CD1c-positive myeloid dendritic cell (primary cell): ENCODE measurements at regions not wholly inside any gene's neighbourhood (a gene's known extent, or its start where the extent isn't known, plus 50 kb on each side); places are given as distances from the start of the nearest gene placed in this dataset.

ENCODE experiments used
- DNase-seq: peaks from one replicate; pipeline ENCODE4 v3.0.0-alpha.2; 2016; ENCODE audit errors: extremely low spot score

DNA sequence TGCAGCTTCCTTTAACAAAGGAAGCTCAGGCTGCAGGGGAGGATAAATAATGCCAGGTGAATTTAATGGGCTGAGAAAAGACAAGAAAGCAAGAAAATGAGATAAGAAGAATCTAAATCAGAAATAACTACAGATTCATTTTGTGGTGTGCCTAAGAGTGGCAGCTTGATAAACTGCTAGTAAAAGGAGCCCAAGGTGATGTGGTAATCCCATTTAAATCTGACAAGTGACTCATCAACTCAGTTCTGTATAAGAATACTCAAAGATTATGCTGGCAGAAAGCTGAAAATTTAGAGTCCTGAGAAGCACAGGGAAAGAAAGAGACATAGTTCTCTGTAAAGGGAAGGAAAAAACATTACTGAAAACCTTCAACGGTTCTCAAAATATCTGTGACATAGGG lies 109.4 kb upstream of the PDE1C start:
- no peak for DNase-seq

DNA sequence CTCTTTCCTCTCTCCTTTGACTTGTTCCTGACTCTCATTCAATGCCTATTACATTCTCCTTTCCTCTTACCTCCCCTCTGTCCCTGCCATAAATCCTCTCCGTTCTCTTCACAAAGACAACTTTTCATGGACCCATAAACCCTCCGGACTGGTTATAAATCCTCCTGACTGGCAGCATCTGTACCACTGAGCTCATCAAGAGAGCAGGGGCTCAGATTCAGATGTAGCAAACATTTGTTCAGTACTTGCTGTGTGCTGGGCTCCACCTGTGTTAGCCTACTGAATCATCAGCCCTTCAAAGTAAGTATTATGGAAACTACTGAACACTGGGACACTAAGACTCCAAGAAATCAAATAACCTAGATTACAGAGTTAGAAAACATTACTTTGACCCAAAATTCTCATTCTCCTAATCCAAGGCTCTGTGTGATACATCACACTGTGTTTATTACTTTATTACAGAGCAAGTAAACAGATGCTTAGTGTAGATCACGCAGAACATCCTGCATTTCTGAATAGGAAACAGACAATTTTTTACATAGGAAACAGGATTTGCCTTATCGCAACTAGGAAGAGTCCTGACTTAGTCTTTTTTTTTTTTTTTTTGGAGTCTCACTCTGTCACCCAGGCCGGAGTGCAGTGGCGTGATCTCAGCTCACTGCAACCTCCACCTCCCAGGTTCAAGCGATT lies 108.6 kb upstream of the PDE1C start:
- no peak for DNase-seq

DNA sequence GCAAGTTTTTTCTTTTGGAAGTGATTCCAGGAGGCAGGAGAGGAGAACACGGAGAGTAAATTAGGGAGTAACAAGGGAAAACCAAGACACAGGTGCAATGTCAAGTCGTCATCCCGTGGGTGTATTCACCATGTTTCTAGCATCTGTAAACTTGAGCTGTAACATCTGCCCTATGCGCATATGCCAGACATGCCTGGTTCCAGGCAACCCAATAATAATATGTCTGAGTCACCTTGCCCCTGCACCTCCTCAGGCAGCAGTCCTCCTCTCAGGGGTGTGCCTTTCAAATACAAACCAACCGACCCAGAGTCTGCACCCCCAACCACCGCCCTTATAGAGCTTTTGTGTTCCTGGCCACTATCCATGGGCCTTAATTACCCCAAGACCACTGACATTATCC lies 107.0 kb upstream of the PDE1C start:
- DNase-seq, result no peak

DNA sequence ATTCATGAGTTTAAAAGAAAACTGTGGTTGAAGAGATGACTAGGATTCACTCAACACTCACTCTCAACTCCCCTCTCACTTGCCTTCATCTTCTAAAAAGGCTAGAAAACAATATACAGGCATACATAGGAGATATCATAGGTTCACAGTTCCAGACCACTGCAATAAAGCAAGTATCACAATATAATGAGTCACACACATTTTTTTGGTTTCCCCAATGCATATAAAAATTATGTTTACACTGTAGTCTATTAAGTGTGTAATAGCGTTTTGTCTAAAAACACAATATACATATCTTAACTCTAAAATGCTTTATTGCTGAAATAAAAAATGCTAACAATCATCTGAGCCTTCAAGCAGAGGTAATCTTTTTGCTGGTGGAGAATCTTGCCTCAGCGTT lies 104.9 kb upstream of the PDE1C start:
- DNase-seq, result no peak

DNA sequence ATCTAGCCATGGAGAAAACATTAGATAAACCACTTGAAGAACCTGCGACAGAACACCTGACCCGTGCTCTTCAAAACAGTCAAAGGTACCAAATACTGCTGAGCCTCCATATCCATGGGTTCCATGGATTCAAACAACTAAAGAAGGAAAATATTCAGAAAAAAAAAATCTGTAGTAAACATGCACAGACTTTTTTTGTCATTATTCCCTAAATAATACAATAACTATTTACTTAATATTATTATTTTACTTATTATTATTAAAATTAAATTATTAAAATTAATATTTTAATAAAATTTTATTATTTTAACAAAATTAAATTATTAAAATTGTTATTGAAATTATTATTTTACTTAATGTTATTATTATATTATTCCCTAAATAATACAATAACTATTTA lies 101.0 kb upstream of the PDE1C start:
- no peak for DNase-seq

DNA sequence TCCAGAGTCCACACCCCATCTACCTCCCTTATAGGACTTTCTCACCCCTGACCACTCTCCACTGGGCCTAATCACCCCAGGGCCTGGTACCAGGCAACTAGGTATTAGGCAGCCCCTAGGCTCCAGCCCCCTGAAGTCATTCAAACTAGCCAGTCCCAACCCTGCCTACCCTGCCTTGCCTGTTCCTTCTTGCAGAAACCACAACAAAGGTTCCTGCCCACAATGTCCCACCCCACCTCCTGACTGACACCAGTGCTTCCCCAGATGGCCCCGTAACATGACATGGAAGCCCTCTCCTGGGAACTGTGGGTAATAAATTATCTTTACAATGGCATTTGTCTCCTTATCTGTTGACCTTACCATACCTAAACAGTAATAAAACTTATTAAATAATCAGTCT lies 100.6 kb upstream of the PDE1C start:
- DNase-seq, result no peak

DNA sequence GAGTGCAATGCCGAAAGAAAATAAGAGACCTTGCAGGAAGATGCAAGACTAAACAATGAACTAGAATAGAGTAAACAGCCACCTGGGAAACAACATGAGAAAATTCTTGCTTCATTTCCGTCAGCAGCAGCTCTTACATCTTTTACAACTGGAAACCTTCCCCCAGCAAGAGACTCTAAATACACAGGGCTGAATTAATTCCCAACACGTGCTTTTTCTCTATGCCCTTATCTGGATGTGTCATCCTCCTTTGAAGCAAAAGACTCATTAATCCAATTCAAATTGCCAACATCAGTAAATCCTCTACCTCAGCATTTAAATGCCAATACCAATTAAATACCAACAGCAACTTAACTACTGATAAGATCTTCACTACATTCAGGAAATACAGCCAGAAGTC lies 99.0 kb upstream of the PDE1C start:
- DNase-seq, result no peak

DNA sequence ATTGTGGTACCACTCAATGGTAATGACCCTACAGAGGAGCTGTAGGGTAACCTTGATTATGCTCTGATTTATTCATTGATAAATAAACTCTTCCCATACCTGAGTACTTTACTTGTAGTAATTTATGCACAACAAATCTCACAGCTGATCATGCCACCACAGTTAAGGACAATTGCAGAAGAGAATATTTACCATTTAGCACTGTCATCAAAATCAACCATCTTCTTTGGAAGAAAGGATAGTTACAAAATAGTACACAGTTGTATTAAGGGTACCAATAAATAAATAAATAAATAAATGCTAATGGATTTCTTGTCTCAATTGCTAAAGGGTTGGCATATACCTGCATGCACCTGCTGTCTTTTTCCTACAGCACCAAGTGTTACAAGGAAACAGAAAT lies 97.6 kb upstream of the PDE1C start:
- no peak for DNase-seq

DNA sequence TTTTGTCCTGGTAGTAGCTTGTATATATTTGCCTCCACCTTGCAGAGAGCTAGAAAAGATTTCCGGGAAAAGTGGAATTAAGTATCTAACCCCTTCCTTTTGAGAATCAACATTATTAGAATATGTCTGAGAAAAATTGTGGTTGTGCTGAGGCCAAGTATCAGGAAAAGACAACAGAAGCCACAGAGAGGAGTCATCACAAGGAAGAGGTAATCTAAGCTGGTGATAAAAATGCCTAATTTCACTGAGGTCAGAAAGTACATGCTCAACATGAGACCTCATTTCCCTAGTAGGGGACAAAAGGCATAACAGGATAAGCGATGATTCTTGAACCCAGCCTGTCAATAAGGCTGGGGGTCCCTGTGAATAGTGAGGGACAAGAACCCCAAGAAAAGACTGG lies 97.0 kb upstream of the PDE1C start:
- DNase-seq, result no peak

DNA sequence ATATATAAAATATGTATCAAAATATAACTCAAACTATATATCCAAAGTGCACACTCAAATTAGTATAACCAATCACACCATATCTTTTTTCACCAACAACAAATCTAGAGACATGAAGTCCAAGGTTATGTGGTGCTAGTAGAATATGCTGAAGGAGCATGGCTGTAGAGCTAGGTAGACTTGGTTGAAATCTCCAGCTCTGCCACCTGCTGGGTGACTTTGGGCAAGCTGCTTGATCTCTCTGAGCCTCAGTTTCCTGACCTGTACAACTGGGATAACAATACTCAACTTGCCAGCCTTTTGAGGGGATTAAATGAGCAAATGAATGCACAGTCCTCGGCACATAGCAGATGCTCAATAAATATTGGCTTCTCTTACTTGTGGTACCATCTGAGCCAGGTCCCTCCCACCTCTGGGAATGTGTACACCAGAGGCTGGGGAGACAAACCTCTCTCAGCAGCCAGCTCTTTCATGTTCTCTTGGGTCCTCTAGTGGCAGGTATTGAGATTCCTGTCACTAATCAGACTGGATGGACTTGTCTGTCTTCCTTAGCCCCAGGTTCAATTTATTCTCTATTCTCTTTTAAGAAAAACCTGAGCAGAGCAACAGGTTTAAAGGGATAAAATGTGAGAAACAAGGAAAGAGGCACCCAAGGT lies 94.3 kb upstream of the PDE1C start:
- no peak for DNase-seq

DNA sequence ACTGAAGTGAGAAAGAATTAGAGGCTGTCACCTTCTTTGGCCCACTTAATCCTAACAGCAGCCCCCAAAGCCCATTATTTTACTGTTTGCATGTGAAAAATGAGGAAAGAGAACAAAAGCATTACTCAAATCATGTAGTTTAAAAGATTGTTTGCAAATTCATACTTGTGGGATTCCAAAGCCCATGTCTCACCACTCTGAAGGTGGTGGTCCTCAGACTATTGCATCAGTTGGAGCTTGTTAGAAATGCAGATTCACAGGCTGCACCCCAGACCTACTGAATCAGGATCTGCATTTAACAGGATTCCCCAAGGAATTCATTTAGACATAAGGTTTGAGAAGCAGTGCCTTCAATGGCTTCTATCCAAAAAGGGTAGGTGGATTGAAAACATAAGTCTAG lies 93.7 kb upstream of the PDE1C start:
- no peak for DNase-seq

DNA sequence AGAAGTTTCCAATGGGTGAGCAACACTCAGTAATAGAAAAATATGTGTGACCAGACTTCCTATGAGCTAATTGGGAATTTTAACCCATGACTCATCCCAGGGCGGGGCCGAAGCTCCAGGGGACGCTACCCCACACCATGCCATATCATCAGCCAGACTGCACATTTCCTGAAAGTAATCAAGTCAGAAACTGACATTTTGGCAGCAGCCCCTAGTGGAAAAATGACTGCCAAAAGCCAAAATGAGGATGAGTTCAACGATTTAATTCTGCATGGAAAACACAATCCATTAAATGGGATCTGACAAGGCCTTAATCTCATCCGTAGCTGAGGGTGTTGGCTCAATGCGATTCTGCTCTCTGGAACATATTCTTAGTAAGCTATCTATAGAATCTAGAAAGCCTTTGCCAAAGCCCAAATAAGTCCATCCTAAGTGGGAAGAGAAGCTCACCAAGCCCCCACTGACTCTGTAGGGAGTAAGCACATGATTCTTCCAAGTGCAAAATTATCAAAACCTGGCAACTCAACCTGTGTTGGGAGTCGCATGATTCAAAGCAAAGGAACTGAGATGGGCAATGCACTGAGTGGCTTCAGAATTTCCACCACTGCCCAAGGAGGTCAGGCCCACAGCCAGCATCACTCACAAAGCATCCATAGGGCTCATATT lies 93.1 kb upstream of the PDE1C start:
- no peak for DNase-seq

DNA sequence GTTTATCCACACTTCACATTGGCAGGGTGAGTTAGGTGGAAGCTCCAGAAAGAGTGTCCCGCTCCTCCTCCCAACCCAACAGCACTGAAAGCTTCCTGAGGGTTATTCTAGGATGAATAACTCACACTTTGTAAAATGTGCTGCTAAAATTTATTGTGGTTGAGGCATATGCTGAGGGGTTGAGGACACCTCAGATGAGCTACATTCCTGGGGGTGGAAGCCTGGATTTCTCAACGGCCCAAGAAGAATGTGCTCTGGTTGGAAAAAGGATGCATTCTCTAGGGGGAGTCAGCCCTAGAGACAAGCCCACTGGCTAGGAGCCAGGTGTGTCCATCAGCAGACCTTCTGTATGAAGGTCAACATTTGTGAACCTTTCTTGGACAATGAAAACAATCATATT lies 91.5 kb upstream of the PDE1C start:
- DNase-seq, result no peak

DNA sequence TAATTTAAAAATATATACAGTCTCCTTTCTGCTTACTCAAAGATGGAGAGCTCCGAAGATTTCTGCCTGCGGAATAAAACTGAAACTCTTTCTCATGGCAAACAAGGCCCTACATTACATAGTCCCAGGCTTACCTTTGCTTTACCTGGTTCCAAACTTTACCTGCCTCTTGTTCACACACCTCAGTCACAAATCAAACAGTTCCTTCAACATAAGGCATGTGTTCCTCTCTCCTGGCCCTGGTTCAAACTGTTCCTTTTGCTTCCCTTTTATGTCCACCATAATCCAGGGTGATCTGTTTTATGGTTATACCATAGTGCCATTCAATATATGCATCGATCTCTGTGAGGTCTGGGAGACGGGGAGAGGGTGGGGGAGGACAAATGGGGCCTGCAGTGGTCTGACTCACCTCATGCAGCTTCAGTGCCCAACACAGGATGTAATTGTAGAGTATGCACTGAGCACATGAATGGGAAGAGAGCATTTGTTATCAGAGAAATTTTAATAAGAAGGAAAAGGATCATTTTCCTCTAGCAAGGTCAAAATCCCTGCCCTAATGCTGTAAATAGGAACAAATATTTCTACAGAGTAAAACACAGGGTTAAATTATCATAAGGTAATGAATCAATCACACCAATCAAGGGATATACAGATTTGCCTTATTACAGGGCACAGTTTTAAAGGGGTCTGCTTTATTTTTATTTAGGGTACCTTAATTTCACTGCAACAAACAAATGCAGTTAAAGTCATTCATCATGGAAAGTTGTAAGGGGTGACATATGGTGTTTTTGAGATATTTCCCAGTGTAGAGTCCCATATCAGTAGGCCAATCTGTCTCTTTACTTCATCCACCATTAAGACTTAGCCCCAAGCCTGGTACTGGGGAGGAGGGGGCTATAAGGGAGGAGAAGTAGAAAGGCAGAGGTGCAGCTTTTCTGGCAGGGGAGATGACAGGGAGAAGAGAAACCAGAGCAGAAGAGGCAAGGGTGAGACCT lies 88.8 kb upstream of the PDE1C start:
- DNase-seq, result no peak

DNA sequence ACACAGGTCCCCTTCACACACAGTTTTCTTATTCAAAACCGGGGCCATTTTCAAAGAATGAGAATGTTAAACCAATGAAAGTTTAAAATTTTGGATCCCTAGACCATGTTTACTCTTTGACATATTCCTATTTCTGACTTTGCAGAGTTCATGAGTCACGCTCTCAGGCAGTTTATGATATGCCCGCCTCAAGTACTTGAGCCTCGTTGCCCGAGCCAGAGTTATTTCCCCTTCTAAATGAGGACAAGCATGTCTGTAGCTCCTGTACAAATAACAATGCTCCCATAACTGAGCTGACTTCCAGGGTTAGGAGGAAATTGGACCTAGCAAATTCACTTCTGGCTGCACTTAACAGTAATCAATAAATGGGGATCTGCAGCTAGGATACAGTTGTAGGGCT lies 87.9 kb upstream of the PDE1C start:
- no peak for DNase-seq

DNA sequence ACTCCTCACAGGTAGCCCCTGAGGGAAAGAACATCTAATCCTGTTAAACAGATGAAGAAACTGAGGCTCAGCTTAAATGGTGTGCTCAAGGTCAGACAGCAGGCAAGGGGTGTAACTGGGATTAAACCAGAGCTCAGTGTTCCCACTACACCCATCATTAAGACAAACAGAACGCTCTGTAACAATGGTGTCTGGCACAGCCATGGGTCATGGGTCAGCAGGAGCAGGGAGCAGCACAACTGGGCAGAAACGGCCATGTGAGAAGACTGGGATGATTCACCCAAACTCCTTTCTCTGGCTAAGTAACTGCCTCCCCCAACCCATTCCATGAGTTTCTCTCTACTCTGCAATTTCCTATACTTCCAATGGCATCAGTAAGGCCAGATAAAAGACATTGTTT lies 85.5 kb upstream of the PDE1C start:
- no peak for DNase-seq

DNA sequence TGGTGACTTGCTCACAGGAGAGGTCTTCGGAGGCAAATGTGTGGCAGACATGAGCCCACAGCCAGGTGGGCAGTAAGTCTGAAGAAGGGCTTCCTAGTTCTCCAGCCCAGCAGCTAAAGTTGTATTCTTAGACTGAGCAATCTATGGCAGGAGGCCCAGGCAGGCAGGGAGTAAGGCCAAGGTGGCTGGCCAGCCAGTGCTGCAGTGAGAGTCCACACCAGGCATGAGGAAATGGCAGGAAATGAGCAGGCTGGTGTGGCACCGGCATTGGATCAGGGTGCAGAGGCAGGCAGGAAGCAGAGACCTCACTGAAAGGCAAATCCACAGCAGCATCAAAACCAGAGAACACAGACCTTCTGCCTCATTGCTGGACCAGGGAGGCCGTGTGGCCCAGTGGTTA lies 84.6 kb upstream of the PDE1C start:
- no peak for DNase-seq

DNA sequence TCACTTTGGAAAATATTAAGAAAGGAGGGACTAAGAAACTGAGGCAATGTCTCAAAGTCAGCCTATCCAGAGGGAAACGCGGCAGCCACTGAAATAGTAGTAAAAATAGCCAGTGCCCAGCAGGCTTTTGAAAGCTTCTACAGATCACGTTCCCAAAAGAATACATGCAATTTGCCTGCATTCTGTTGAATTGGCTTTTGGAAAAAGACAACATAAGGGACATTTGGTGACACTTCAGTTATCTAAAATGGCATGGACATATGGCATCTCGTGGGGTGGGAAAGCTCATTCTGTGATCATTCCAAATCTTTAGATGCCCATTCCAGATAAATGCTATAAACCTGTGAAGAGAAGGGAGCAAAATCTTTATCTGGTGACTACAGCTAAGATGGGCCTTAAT lies 82.8 kb upstream of the PDE1C start:
- DNase-seq, result no peak

DNA sequence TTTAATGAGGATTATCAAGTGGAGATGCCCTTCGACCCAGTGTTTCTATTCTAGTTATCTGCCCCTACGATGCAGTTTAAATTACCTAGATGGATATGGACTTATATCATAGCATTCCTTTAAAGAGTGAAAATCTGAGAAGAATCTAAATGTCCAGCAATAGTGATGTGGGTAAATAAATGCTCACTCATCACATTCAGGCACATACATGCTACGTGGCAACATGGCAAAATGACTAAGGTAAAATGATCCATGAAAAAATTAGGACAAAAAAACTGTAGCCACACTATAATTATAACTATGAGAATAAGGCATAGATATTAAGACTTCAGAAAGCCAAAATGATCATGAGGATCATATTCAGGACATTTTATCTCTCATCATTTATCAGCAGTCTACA lies 82.4 kb upstream of the PDE1C start:
- DNase-seq, result no peak

DNA sequence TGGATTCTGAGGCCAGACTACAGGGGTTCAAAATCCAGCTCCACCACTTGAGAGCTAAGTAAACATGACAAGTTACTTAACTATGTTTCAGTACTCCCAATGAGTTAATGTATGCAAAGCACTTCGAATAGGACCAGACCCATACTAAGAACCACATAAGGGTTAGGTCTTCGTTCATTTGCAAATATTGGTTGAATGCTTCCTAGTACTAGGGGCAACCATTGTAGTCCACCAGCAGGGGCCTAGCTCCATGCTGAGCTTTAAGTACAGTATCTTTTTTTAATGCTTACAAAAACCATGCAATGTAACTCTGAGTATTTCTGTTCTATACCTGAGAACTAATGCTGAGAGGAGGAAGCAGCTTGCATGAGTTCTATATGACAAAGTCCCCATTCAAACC lies 80.4 kb upstream of the PDE1C start:
- DNase-seq, result no peak

DNA sequence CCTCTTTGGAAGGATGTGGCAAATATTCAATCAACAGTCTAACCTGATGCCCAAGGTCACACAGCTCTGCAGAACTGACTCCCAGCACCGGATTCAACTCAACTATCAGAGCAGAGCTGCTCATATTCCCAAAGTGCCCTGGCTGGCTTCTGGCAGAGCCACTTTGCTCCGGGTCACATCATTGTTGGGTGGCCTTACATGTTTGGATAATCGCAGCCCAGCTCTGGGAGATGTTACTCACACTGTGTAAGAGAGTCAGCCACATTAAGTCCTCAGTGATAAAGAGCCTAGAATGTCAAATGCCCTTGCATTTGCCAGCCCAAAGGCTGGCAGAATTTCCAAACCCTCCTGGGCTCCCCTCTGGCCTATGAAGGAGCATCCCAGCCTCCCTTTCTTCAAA lies 79.8 kb upstream of the PDE1C start:
- no peak for DNase-seq

DNA sequence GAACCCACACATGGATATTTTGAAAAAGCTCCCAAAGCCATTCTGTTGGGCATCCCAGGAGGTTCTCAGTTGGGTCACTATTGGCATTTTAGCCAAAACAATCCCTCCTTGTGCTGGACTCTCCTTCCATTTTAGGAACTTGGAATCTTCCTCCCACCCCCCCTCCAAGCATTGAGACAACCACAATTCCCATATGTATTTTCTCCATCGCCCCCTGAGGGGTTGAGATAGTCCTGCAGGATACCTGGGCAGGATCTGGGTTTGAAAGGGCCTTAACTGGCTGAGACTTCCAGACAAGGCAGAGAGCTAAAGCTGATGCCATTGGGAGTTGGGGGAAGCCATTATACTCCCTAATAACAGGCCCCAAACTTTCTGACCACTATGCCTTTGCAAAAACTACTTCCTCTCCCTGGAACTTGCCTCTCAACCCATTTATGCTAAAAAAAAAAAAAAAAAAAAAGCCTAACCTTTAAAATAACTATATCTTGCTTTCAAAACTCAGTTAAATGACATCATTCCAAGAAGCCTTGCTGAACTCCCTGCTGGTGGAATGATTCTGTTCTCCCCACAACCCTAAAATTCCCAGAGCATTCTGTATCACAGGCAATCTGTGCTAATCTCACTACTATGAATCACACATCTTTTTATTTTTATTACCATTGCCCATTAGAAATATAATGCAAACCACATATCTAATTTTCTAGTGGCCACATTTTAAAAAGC lies 77.5 kb upstream of the PDE1C start:
- DNase-seq, result no peak
